DMS153 (cell line): ENCODE measurements at regions not wholly inside any gene's neighbourhood (a gene's known extent, or its start where the extent isn't known, plus 50 kb on each side); places are given as distances from the start of the nearest gene placed in this dataset.
A peak's percentile ranks its signal among the peaks of the same experiment; 100 is the strongest.
"Not testable (repeated sequence)": the region's sequence is repeated elsewhere in the genome, so short reads cannot be mapped to it uniquely, and the experiment has no call there.

Experiments used
- DNase-seq: peaks from one replicate; lab custom pipeline; 2025; lab: John Stamatoyannopoulos, UW

GRCh38 chr10:85454386-85454785 lies 912.2 kb downstream of the GRID1 start:
- DNase-seq, result no peak

DNA sequence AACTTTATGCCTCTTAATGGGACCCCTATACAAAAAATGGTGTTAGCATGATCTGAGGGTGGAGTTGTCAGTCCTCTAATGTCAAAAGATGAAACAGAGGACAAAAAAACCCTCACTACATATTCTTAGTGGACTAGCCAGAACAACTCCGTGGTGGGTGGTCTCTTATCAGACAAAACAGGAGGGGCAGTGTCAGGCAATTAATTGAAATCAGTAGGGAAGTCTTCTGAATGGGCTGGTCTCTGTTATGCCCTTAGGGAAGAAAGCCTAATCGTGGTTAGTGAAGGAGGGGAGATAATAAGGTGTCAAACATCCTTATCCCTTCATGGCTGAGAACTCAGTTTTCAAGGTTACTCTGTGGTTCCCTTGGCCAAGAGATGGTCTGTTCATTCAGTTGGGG lies 909.4 kb downstream of the GRID1 start:
- no peak for DNase-seq

GRCh38 chr10:85458324-85458723 lies 908.3 kb downstream of the GRID1 start:
- no peak for DNase-seq

DNA sequence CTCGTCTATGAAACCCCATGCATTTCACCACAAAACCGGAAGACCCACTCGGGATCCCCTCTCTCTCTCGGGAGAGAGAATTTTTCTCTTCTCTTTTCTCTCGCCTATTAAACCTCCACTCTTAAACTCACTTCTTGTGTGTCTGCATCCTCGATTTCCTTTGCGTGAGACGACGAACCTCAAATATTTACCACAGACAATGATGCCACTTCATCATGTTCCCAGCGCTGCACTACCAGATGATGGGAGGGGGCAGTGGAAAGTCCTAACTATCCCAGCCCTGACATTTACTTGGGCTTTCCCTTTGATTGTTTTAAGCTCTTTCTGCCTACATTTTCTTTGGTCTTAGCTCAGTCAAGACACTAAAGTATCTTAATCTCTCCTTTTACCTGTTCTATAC lies 906.7 kb downstream of the GRID1 start:
- peak; percentile 62 for DNase-seq

DNA sequence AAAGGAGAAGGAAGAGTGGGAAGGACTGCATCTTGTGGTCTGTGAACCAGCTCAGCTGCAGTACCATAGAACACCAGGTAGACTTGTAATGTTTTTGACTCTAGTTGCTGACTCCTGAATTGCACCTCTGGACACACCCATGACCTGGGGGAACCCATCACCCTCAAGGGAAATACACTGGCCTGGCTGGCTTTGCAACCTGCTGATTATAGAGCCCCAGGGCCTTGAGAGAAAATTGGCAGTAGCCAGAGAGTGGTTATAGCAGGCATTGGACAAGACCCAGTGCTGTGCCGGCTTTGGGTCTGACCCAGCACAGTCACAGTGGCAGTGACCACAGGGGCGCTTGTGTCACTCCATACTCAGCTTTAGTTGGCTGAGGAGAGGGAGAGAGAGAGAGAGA lies 902.3 kb downstream of the GRID1 start:
- no peak for DNase-seq

DNA sequence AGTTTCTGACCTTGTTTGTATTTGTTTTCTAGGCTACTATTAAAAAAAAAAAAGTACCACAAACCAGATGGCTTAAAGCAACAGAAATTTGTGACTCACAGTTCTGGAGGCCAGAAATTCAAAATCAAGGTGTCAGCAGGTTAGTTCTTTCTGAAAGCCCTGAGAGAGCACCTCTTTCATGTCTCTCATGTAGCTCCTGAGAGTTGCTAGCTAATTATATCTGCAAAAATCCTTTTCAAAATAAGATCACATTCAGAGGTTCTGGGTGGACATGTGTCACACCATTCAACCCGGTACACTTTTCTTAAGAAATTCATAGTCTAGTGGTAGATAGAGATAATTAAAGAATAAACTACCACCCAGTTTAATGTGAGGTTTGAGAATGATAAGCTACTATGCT lies 888.6 kb downstream of the GRID1 start:
- no peak for DNase-seq

DNA sequence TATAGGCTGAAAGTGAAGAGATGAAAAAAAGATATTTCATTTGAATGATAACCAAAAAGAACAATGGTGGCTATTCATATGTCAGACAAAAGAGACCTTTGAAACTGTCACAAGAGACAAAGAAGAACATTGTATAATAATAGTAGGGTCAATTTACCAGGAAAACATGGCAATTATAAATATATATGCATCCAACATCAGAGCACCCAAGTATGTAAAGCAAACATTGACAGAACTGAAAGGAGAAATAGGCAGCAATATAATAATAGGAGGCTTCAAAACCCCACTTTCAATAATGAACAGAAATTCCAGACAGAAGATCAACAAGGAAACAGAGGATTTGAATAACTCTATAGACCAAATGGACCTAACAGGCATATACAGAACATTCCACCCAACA lies 876.2 kb downstream of the GRID1 start:
- no peak for DNase-seq

DNA sequence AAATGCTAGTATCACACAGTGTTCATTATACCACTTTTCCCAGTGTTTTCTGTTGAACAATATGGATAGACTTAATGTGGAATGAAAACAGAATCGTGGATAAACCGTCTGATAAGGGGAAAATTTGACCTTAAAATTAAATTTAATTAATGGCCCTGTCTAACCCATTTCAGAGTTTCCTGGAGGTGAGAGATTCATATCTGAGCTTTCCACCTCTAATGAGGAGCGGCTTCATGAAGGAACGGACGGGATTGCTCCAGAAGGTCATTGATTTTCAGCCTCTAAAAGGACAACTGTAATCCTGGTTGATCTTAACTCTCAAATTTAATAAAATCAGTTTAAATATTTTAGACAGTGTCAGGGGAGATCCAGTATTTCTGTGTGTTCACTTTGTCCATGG lies 874.9 kb downstream of the GRID1 start:
- DNase-seq, result no peak

DNA sequence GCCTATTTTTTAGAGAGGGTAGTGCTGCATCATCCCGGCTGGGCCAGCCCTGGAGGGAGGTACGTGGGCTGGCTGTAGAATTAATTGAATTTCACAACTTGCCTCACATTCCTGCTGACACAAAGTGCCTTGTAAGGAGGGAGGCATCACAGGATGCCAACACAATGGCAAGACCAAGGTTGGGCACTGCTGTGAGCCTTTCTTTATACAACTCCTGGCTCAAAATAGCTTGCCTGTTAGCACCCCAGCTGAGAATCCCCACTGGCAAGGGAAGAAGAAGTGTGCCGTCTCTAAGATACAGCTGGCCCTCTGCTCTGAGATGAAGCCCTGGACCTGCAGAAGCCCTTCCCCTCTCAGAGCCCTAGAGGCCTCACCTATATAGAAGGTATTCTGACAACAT lies 873.9 kb downstream of the GRID1 start:
- no peak for DNase-seq

DNA sequence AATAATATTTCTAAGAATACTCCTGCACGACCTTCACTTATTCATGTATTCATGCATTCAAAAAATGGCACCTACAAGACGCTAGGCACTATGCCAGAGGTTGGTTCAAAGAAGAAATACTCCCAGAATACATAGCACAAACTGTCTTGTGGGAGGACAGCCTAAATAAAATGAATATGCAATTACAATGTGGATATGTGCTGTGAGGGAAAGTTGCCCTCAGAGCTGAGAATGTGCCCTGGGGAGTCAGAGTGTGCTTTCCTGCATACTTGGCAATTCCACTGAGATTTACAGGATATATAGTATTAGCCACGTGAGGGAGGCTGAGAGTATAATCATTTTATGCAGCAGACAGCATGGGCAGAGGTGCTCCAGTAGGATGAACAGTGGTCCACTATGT lies 872.9 kb downstream of the GRID1 start:
- DNase-seq, result no peak

DNA sequence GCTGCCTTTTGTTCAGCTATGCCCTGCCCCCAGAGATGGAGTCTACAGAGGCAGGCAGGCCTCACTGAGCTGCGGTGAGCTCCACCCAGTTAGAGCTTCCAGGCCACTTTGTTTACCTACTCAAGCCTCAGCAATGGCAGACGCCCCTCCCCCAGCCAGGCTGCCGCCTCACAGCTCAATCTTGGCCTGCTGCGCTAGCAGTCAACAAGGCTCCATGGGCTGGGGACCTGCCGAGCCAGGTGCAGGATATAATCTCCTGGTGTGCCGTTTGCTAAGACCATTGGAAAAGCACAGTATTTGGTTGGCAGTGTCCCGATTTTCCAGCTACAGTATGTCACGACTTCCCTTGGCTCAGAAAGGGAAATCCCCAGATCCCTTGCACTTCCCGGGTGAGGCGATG lies 862.0 kb downstream of the GRID1 start:
- DNase-seq, result not testable (repeated sequence)

- no peak for DNase-seq
These were observed 858.4 kb downstream of the GRID1 start for GRCh38 chr10:85508159-85508558.

DNA sequence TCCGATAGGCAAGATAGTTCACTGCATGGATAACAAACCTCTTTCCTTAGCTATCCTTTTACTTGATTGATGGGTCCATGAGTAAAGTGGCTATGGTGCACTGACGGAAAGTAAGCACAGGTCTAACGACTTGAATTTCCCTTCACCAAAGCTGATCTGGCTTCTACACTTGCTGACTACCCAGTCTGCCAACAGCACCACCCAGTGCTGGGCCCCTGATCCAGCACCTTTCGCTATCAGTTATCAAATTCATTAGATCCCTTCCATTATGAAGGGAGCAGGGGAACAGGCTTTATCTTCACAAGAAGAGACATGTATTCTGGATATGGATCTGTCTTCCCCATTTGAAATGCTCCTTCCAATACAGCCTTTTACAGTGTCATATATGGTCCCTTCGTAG lies 855.9 kb downstream of the GRID1 start:
- no peak for DNase-seq

GRCh38 chr10:85513436-85513835 lies 853.2 kb downstream of the GRID1 start:
- DNase-seq, result no peak

DNA sequence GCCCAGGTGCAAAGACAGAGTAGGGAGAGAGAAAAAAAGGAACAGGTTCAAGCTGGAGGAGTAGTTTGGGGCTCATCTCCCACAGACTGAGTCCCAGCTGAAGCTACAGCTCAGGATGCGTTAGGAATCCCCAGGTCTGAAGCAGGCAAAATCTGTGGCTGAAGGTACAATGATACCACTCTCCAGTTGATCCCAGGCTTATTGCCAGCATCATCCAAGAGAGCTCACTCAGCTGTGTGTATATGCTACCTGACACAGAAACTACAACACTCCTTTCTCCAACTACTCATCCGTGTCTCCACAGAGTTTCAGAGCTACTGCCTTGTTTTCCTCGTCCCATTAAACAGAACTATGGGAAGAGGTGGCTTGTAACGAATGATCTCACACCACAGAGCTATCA lies 851.3 kb downstream of the GRID1 start:
- no peak for DNase-seq

DNA sequence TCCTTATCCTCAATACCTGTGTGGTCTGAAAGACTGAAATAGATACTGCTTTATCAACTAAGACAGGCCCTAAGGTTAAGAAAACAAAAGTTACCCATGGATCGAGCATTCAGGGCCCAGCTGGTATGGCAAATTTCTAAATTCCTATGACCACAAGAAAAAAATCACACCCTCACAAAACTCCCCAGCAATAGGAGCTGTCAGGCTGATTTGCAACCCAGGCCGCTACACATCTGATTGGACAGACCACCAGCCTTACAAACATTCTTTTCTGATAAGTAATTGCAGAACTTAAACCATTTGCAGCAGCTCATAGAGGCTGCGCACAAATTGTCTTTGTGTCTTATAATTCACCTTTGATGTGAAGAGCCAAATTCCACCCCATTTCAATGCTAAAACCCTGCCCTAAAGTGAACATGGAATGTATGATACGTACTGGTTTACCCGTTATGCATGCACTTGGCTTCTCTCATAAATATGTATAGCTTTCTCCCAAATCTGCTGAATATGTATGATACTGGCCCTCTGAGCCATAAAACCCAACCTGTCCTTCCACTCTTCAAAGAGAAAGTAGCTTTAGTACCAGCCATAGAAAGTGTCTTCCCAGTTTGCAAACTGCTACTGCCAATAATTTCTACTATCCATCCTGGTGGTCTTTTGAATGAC lies 842.5 kb downstream of the GRID1 start:
- no peak for DNase-seq

DNA sequence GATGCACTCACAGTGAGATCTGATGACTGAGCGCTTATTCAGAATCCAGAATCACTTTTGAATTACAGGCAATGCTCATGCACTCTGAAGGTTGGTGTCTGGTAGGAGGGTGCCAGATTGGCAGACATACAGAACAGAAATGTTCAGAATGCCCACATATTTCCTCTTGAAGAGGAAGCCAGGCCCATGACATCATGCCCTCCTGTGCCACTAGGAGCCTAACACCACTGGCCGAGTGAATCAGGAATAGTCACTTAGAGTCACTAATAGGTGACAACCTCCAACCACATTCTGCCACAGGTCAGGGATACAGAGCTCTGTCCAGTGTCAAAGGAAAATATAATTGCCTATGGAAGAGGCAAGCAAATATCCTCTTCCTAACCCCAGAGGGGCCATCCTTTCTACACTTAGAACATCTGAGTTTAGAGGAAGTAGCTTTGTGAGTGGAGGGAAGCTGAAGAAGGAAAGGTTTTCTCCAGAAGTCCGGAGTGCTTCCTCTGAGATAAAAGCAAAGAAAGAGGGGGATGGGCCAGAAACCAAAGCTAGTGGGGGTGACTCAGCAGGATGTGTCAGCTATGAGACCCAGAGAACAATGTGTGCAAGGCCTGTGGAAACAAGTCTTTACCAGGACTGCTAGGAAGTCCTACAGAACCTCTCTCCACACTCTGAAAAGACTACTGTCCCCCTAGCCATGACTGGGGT lies 838.8 kb downstream of the GRID1 start:
- no peak for DNase-seq

DNA sequence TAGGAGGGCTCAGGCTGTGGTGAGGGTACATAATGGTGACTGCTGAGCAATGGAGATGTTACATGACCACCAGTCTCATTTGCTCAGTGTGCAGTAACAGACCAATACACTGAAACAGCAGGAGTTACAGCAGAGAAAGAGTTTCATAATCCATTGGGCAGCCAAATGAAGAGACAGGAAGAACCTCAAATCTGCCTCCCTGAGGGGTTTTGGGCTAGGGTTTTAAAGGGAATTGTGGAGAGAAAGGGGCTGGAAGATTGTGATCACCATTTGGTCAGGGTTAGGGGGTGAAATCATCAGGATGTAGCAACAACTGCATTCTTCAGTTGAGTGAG lies 838.3 kb downstream of the GRID1 start:
- no peak for DNase-seq

GRCh38 chr10:85531706-85532105 lies 834.9 kb downstream of the GRID1 start:
- DNase-seq, result no peak

GRCh38 chr10:85532773-85533172 lies 833.8 kb downstream of the GRID1 start:
- DNase-seq, result no peak

- no peak for DNase-seq
These were observed 830.7 kb downstream of the GRID1 start for GRCh38 chr10:85535926-85536325.

DNA sequence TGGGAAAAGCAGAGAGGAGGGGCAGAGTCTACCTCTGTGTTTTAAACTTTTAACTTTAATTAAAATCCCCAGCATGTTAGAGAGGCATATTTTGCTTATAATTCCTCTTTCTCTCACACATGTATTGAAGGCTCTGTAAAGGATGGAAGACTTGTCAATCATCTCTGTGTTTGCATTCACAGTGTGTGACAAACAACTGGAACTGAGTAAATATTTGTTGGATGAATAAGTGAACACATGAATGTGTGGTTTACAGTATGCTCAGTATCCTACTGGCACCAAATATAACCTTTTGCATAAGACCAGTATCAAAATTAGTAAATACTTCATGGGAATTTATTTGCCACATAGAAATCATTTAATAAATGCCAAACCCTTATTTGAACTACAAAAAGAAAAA lies 829.0 kb downstream of the GRID1 start:
- DNase-seq, result no peak

- DNase-seq, result no peak
These were observed 828.0 kb downstream of the GRID1 start for GRCh38 chr10:85538601-85539000.

GRCh38 chr10:85542152-85542551 lies 824.4 kb downstream of the GRID1 start:
- DNase-seq, result no peak
